Glutamatergic neuron (in vitro differentiated cells): ENCODE measurements at regions not wholly inside any gene's neighbourhood (a gene's known extent, or its start where the extent isn't known, plus 50 kb on each side); places are given as distances from the start of the nearest gene placed in this dataset.

Experiments used
- DNase-seq: peaks from one replicate; pipeline ENCODE4 v3.0.0; 2022
- H3K27ac Mint-ChIP-seq: one replicate; pipeline ENCODE4 v1.8.0; 2020; ENCODE audit warnings: mild to moderate bottlenecking, mixed read lengths, inconsistent platforms; ENCODE audit not compliant: unreplicated experiment
- H3K27me3 Mint-ChIP-seq: one replicate; pipeline ENCODE4 v1.8.0; 2020; ENCODE audit warnings: mild to moderate bottlenecking, moderate library complexity, mixed read lengths, inconsistent platforms; ENCODE audit not compliant: unreplicated experiment
- H3K36me3 Mint-ChIP-seq: one replicate; pipeline ENCODE4 v1.8.0; 2020; ENCODE audit warnings: mild to moderate bottlenecking, mixed read lengths, inconsistent platforms; ENCODE audit not compliant: unreplicated experiment
- H3K4me1 Mint-ChIP-seq: one replicate; pipeline ENCODE4 v1.8.0; 2020; ENCODE audit warnings: mild to moderate bottlenecking, low read depth, mixed read lengths, inconsistent platforms; ENCODE audit not compliant: unreplicated experiment
- H3K4me3 Mint-ChIP-seq: one replicate; pipeline ENCODE4 v1.8.0; 2020; ENCODE audit warnings: mild to moderate bottlenecking, mixed read lengths, inconsistent platforms; ENCODE audit not compliant: unreplicated experiment
- H3K9me3 Mint-ChIP-seq: one replicate; pipeline ENCODE4 v1.8.0; 2020; ENCODE audit warnings: mild to moderate bottlenecking, moderate library complexity, mixed read lengths, inconsistent platforms; ENCODE audit not compliant: unreplicated experiment
- TF ChIP-seq, protein P1 (sequence below): fragments of 200-600 bp; sonication (generic); IDR thresholded peaks from one replicate; pipeline ENCODE4 v1.5.0; 2021; ENCODE audit not compliant: partially characterized antibody, unreplicated experiment

DNA sequence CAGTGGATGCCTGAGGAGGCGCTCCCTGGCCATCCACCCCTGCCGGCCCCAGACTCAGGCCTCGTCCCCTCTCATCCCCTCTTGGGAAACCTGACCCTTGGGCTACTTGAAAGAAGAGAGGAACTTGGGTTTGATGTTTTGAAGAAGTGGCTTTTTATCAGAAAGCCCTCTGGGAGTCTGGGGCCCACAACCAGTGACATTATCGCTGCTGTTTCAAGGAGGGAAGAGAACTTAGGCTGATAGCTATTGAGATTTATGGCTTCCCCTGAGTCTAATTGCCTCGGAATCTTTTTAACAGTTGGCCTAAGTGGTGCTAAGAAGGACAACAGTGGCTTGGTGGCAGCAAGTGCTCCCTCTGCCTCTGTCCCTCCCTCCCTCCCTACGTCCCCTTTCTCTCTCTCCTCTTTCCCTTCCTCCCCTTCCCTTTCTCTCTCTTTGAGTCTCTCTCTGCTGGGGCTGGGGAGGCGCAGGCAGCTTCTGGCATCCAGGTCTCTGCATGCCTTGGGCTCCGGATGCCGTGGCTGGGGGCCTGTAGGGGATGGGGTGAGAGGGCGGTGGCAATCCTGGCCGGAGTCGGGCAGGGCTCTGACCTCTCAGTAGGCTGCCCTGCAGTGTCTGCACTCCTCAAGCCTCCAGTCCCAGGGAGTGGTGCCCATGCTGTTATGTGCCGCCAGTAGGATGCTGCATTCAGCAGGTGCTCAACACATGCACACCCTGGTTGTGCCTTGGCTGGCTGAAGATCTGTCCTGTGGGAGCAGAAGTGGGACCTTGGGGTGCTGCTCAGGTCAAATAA is 49.6 kb upstream of the RXRA start:
- Mint-ChIP-seq H3K9me3 (peaks cover 6% of the 10 kb centered on the region), H3K4me3 (no peak overlapping the region), H3K27ac (no peak overlapping the region), H3K36me3 (no peaks in the 10 kb centered on the region), H3K27me3 (peaks cover 5% of the 10 kb centered on the region), H3K4me1 (peaks cover 7% of the 10 kb centered on the region)
- TF ChIP-seq, protein P1, sequence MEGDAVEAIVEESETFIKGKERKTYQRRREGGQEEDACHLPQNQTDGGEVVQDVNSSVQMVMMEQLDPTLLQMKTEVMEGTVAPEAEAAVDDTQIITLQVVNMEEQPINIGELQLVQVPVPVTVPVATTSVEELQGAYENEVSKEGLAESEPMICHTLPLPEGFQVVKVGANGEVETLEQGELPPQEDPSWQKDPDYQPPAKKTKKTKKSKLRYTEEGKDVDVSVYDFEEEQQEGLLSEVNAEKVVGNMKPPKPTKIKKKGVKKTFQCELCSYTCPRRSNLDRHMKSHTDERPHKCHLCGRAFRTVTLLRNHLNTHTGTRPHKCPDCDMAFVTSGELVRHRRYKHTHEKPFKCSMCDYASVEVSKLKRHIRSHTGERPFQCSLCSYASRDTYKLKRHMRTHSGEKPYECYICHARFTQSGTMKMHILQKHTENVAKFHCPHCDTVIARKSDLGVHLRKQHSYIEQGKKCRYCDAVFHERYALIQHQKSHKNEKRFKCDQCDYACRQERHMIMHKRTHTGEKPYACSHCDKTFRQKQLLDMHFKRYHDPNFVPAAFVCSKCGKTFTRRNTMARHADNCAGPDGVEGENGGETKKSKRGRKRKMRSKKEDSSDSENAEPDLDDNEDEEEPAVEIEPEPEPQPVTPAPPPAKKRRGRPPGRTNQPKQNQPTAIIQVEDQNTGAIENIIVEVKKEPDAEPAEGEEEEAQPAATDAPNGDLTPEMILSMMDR = no peak
- no peak for DNase-seq
